GM23338 (cell line): ENCODE measurements at regions not wholly inside any gene's neighbourhood (a gene's known extent, or its start where the extent isn't known, plus 50 kb on each side); places are given as distances from the start of the nearest gene placed in this dataset.

ENCODE experiments used
- ATAC-seq: fragments of 200-7000 bp; cut with Tn5 transposase; 3 replicates; pipeline ENCODE4 v1.9.1; 2020
- DNase-seq: peaks from one replicate; pipeline ENCODE4 v3.0.0-alpha.2; 2015; ENCODE audit warnings: low spot score
- H2AFZ ChIP-seq: fragments of 200-600 bp; sonication (generic); 2 replicates; pipeline ENCODE4 v1.8.0; 2016; ENCODE audit warnings: antibody characterized with exemption, mild to moderate bottlenecking, moderate library complexity
- H3F3A ChIP-seq: fragments of 200-600 bp; sonication (generic); replicated peaks from 2 replicates; pipeline ENCODE4 v1.8.0; 2017; ENCODE audit warnings: antibody characterized with exemption, mixed run types, low read depth
- H3K27ac ChIP-seq: fragments of 200-600 bp; sonication (generic); 2 replicates; pipeline ENCODE4 v1.6.1; 2016; ENCODE audit warnings: low read depth
- H3K27me3 ChIP-seq: fragments of 200-600 bp; sonication (generic); 2 replicates; pipeline ENCODE4 v1.8.0; 2016; ENCODE audit warnings: mild to moderate bottlenecking, mixed run types, moderate library complexity; ENCODE audit not compliant: insufficient read depth
- H3K36me3 ChIP-seq: fragments of 200-600 bp; sonication (generic); 2 replicates; pipeline ENCODE4 v1.8.0; 2016; ENCODE audit warnings: mild to moderate bottlenecking; ENCODE audit not compliant: insufficient read depth
- H3K4me1 ChIP-seq: fragments of 200-600 bp; sonication (generic); 2 replicates; pipeline ENCODE4 v1.8.0; 2016; ENCODE audit warnings: mild to moderate bottlenecking, moderate library complexity; ENCODE audit not compliant: insufficient read depth
- H3K4me2 ChIP-seq: fragments of 200-600 bp; sonication (generic); 2 replicates; pipeline ENCODE4 v1.7.1; 2017; ENCODE audit warnings: mixed run types
- H3K4me3 ChIP-seq: fragments of 200-600 bp; sonication (generic); 2 replicates; pipeline ENCODE4 v1.6.1; 2016; ENCODE audit warnings: mixed run types
- H3K79me2 ChIP-seq: fragments of 200-600 bp; sonication (generic); replicated peaks from 2 replicates; pipeline ENCODE4 v1.8.0; 2017; ENCODE audit warnings: mild to moderate bottlenecking; ENCODE audit not compliant: insufficient read depth
- H3K9me2 ChIP-seq: fragments of 200-600 bp; sonication (generic); 2 replicates; pipeline ENCODE4 v1.8.0; 2017; ENCODE audit not compliant: insufficient read depth
- H4K20me1 ChIP-seq: fragments of 200-600 bp; sonication (generic); replicated peaks from 2 replicates; pipeline ENCODE4 v1.8.0; 2017; ENCODE audit warnings: mild to moderate bottlenecking; ENCODE audit not compliant: insufficient read depth
- H3K27ac Mint-ChIP-seq: 2 replicates; pipeline ENCODE4 v1.8.0; 2020; ENCODE audit warnings: inconsistent platforms, mild to moderate bottlenecking, moderate library complexity, mixed read lengths
- H3K27me3 Mint-ChIP-seq: 3 replicates; pipeline ENCODE4 v1.8.0; 2022; ENCODE audit warnings: low read depth, mild to moderate bottlenecking, moderate library complexity, mixed read lengths, inconsistent platforms; ENCODE audit not compliant: insufficient read depth, poor library complexity
- H3K36me3 Mint-ChIP-seq: 3 replicates; pipeline ENCODE4 v1.8.0; 2021; ENCODE audit warnings: low read depth, mild to moderate bottlenecking, inconsistent platforms, moderate library complexity, mixed read lengths
- H3K4me1 Mint-ChIP-seq: 3 replicates; pipeline ENCODE4 v1.8.0; 2020; ENCODE audit warnings: mild to moderate bottlenecking, inconsistent platforms, mixed read lengths
- H3K4me3 Mint-ChIP-seq: 3 replicates; pipeline ENCODE4 v1.8.0; 2021; ENCODE audit warnings: moderate library complexity, mild to moderate bottlenecking, inconsistent platforms, mixed read lengths
- H3K9me3 Mint-ChIP-seq: 3 replicates; pipeline ENCODE4 v1.8.0; 2020; ENCODE audit warnings: moderate library complexity, mild to moderate bottlenecking, inconsistent platforms, mixed read lengths
- CREB1 ChIP-seq: fragments of 250-450 bp; sonication (Bioruptor Pico); IDR thresholded peaks from 2 replicates; pipeline ENCODE4 v1.5.0; 2020; ENCODE audit warnings: low read depth, mild to moderate bottlenecking, moderate library complexity
- CTCF ChIP-seq, 2 experiments: fragments of 200-600 bp in 1 of 2; sonication (generic) in 1 of 2; conservative IDR thresholded peaks; 2 replicates each; pipeline versions ENCODE4 v1.5.1 to v1.6.1; 2016 to 2017; ENCODE audit warnings: antibody characterized with exemption in 2 of 2, low read depth in 2 of 2, mild to moderate bottlenecking in 2 of 2, moderate library complexity in 1 of 2
- ETS1 ChIP-seq: IDR thresholded peaks from 2 replicates; pipeline ENCODE4 v1.6.1; 2016; ENCODE audit warnings: antibody characterized with exemption
- EZH2 ChIP-seq: fragments of 200-600 bp; sonication (generic); IDR thresholded peaks from one replicate; pipeline ENCODE4 v1.8.0; 2017; ENCODE audit warnings: antibody characterized with exemption, mild to moderate bottlenecking, low read depth; ENCODE audit not compliant: unreplicated experiment
- EZH2phosphoT487 ChIP-seq: fragments of 200-600 bp; sonication (generic); IDR thresholded peaks from one replicate; pipeline ENCODE4 v1.8.1; 2018; ENCODE audit warnings: antibody characterized with exemption; ENCODE audit not compliant: unreplicated experiment
- JUNB ChIP-seq: IDR thresholded peaks from one replicate; pipeline ENCODE4 v1.6.1; 2016; ENCODE audit warnings: antibody characterized with exemption; ENCODE audit not compliant: unreplicated experiment
- NANOG ChIP-seq: IDR thresholded peaks from 2 replicates; pipeline ENCODE4 v1.6.1; 2016; ENCODE audit warnings: antibody characterized with exemption, borderline replicate concordance
- POLR2AphosphoS5 ChIP-seq: IDR thresholded peaks from 2 replicates; pipeline ENCODE4 v1.6.1; 2016; ENCODE audit warnings: antibody characterized with exemption, low read depth
- REST ChIP-seq: IDR thresholded peaks from one replicate; pipeline ENCODE4 v1.6.1; 2018; ENCODE audit warnings: antibody characterized with exemption; ENCODE audit not compliant: unreplicated experiment
- STAT1 ChIP-seq: IDR thresholded peaks from one replicate; pipeline ENCODE4 v1.6.1; 2016; ENCODE audit warnings: antibody characterized with exemption; ENCODE audit not compliant: unreplicated experiment
- ZNF114 ChIP-seq: fragments of 250-450 bp; sonication (Bioruptor Pico); IDR thresholded peaks from 2 replicates; pipeline ENCODE4 v1.5.0; 2020; ENCODE audit warnings: mild to moderate bottlenecking, moderate library complexity
- ZNF331 ChIP-seq: fragments of 250-450 bp; sonication (Bioruptor Pico); IDR thresholded peaks from 2 replicates; pipeline ENCODE4 v1.5.0; 2020; ENCODE audit warnings: low read depth, mild to moderate bottlenecking, moderate library complexity
- ZNF462 ChIP-seq: fragments of 250-450 bp; sonication (Bioruptor Pico); IDR thresholded peaks from 2 replicates; pipeline ENCODE4 v1.5.0; 2020; ENCODE audit warnings: mild to moderate bottlenecking, moderate library complexity

- Mint-ChIP-seq H3K36me3 (no peaks in the 10 kb centered on the region), H3K27me3 (no peaks in the 10 kb centered on the region), H3K4me3 (no peak overlapping the region), H3K27ac (no peak overlapping the region), H3K9me3 (peaks cover 2% of the 10 kb centered on the region; the same call in 2 of the 3 replicates), H3K4me1 (no peaks in the 10 kb centered on the region)
- no peaks in the 10 kb centered on the region for H3K79me2 ChIP-seq
- H3F3A ChIP-seq = no peaks in the 10 kb centered on the region
- no peak overlapping the region for H2AFZ ChIP-seq
- DNase-seq = no peak
- no peak overlapping the region for H3K4me2 ChIP-seq
- no peaks in the 10 kb centered on the region for H3K36me3 ChIP-seq
- TF ChIP-seq EZH2phosphoT487 (no peak), ZNF462 (CRISPR knock-in tag) (no peak), CTCF (conservative IDR thresholded peaks at IDR 0.05; ENCODE audit: low read depth in 2 of 2) (no peak), JUNB (no peak), EZH2 (no peak), REST (no peak), ETS1 (no peak), ZNF331 (CRISPR knock-in tag) (no peak), STAT1 (no peak), NANOG (no peak), CREB1 (CRISPR knock-in tag) (no peak), ZNF114 (CRISPR knock-in tag) (no peak), POLR2AphosphoS5 (no peak)
- no peak for ATAC-seq
- H3K4me3 ChIP-seq = no peak overlapping the region
- H3K27me3 ChIP-seq = no peaks in the 10 kb centered on the region
- no peak overlapping the region for H3K27ac ChIP-seq
- no peaks in the 10 kb centered on the region for H4K20me1 ChIP-seq
- 0 out of 2 replicates have a peak, but pooled peaks cover 2% of the 10 kb centered on the region for H3K9me2 ChIP-seq
- no peaks in the 10 kb centered on the region for H3K4me1 ChIP-seq
Observed at GRCh38 chr5:26416911-26417310, 621.5 kb downstream of the CDH9 start.
